CD4-positive, alpha-beta T cell treated with Interleukin-12 subunit alpha and Interleukin-12 subunit beta, for 1 hour (primary cell): ENCODE measurements at regions not wholly inside any gene's neighbourhood (a gene's known extent, or its start where the extent isn't known, plus 50 kb on each side); places are given as distances from the start of the nearest gene placed in this dataset.
"Not testable (repeated sequence)": the region's sequence is repeated elsewhere in the genome, so short reads cannot be mapped to it uniquely, and the experiment has no call there.

ENCODE experiments used
- DNase-seq: peaks from one replicate; pipeline ENCODE4 v3.0.0-alpha.2; 2020

DNA sequence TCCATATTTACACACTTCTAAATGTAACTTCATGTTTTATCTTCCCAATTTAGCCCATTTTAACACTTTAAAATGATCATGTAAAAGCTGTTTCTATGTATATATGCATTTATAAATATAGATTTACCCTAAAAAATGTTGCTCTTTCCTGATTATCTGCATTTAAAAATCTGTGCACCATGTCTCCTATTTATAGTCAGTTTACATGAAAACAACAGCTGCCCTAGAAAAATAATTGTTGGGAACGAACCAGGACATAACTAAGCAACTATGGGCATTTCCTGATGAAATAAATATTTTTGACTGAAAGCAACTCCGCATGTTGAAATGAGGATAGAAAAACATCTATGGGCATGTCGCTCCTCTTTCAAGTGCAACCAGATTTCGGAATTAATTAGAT lies 1368.2 kb downstream of the FAM181B start:
- DNase-seq, result no peak

DNA sequence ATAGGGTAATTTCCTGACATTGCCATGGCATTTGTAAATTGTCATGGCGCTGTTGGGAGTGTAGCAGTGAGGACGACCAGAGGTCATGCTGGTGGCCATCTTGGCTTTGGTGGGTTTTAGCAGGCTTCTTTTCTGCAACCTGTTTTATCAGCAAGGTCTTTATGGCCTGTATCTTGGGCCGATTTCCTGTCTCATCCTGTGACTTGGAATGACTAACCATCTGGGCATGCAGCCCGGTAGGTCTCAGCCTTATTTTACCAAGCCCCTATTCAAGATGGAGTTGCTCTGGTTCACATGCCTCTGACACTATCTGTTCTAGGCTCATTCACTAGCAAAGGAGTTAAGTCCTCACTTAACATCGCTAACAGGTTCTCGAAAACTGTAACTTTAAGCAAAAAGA lies 1374.2 kb downstream of the FAM181B start:
- no peak for DNase-seq

DNA sequence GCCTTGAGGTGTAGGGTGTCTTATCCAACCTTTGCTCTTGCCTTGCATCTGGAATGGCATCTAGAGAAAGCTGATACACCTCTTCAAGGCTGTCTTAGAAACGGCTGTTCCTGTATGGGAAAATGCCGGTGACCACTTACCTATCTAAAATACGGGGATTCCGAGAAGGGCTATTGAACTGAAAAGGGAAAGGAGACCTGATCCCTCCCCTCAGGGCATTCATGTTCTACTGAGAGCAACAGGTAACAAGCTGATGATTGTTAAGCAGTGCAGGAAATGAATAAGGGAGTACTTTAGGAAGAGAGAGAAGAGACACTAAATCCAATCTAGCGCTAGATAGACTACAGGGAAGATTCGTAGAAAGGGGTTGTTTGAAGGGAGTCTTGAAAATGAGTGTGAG lies 1388.1 kb downstream of the FAM181B start:
- no peak for DNase-seq

DNA sequence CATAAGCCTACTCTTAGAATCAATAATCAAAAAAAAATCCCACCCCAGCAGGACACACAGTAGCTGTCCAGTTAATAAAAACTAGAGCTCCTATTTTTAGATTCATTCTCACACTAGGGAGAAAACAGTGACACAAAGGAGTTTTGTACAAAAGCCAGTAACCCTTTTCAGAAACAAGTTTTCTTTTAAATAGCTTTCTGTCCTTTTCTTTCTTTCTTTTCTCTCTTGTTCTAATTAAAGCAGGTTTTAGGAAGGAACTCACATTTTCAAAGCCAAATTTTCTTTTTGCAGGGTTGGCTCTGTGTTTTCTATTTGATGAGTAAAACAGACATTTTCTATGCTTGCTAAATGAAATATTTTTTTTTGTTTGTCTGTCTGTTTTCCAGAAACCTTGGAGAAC lies 1390.7 kb downstream of the FAM181B start:
- DNase-seq, result no peak

DNA sequence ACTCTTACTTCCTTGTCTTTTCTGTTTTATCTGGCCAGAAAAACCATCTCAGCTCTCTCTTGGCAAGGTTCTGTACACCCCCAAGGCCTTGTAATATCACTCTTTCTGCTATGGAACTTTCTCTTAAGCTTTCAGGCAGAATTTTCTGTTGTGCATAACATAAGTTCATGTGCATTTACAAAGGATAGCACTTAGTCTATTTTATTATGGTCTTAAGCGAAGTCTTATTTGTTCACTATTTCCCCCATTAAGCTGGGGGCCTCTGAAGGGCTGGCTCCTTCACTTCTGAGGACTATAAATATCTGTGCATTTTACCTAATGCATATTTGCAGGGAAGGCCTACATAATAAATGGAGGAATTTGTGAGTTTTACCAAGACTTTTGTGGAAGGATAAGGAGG lies 1393.4 kb downstream of the FAM181B start:
- no peak for DNase-seq

DNA sequence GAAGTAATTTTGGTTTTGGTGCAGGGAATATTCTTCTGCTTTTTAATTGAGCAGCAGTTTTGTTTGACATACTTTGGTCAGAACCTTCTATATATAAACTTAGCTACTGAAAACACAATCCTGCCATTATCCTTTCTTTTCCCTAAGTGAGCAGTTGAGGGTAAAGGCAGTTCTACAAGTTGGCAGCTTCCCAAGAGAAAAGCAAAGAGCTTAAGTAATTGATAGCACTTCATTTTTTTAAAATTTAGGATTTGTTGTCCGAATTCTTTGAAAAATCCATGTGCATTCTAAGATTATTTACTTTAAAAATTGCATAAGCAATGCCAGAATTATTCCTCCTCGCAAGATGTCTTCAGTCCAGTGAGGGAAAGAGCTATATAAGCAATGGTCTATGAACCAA lies 1394.1 kb downstream of the FAM181B start:
- no peak for DNase-seq

DNA sequence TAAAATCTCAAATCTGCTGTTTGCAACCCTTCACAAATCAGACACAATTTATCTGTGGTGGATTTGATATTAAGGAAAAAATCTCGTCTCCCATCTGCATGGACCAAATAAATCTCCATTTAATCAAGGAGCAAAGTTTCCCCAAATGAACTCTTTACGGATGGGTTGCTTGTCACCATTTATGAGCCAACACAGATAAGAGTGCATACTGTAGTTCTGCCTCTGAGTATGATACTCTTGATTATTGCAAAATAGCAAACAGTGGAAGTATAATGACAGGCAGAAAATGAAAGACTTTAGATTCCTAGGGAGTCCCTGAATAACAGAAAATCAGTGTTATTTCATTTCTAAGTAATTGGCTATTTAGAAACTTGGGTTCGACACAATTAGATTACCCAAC lies 1395.9 kb downstream of the FAM181B start:
- DNase-seq, result no peak

DNA sequence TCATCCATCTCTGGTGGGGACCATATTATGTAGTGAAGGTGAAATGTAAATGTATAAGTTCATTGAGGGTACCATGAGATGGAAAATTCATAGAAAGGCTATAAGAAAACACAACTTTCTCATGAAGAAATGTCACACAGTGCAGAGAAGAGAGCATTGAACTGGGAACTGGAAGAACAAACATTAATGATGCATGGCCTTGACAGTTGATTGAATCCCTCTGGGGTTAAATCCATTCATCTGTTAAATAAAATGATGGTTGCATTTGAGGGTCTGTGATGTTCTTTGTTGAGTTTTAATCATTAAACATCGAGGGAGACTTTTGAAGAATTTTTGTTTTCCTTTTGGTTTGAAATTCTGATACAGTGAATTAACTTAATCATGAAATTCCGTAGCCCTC lies 1401.4 kb downstream of the FAM181B start:
- no peak for DNase-seq

DNA sequence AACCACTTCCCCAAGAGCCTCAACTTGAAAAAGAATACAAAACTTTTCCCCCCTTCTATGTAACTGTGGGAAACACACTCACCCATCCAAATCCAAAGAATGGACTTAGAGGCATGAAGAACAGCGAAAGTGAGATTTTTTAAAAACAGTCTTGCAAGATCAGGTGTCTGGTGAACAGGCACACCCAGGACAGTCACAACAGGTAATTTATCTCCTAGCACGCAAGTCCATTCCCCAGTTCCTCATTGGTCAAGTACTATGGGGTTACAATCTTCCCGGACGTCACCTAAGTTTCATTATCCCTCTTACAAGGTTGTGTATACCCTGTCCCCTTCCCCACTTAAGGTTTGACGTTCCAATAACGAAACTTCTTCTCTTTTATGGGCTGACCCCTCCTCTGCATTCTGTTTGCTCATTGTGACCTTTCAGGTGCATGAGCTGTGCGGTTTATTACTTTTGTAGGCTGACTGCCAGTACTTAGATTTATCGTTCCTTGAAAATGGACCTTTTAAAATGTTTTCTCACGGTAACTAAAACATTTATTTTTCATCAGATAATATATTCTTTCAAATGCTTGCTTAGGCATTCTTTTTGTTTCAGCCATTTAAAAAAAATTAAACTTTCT lies 1401.9 kb downstream of the FAM181B start:
- no peak for DNase-seq

DNA sequence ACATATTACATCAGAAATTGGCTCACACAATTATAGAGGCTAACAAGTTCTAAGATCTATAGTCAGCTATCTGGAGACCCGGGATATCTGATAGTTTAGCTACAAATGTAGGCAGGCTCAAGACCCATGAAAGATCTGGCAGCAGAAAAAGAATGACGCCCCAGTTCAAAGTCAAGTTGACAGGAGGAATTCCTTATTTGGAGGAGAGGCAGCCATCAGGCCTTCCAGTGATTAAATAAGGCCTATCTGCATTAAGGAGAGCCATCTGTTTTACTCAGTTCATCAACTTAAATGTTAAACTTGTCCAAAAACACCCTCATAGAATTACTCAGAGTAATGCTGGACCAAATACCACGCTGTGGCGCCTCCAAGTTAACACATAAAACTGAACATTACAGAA lies 1402.6 kb downstream of the FAM181B start:
- DNase-seq, result no peak

DNA sequence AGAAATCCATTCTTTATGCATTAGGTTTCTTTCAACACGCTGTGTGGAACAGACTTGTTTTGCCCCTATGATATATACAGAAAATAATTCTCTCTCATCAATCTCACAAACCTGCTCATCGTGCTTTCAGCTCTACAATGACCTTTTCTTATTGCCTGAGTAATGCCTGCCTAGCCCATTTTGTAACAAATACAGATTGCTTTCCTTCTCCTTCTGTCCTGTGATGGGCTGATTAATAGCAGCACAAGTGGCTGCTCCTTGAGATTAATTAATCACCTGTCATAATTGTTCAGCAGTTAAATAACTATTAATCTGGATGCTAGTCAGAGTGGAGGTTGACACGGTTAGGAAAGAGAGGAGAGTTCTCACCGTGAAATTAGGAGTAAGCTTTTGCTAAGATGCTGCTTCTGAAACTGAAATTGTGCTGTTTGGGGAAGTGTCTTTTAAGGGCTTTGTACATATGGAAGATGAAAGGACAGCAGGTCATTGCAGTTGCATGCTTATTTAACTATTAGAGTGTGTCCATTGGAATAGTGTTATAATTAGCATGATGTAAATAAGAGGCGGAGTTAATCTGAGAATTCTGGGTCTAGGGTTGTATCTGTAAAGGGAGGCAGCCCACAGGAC lies 1430.5 kb downstream of the FAM181B start:
- DNase-seq, result no peak

DNA sequence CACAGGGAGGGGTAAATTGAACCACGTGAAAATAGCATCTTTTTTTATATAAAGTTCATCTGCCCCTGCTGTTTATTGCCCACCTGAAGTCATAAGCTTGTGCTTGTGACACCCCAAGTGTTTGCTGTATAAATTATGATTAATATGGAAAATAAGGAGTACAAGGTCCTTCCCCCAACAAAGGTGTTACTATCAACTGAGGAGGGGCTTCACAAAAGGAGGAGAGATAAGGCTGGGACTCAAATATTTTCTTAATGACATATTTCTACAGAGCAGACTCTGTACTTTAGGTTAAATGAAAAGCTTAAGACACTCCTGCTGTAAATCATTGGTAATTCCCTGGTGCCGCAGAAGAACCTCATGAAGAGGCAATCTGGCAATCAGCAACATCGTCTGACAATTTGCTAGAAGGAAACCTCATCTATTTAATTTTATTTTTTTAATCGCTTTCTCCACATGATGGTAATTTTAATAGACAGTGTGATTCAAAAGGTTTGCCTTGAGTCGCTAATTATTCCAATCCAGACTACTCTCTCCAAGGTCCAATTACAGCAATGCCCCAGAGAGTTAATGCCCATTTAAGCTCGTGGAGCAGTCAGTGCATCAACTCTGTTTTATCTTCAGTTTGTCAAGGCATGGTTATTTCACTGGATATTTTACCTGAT lies 1432.4 kb downstream of the FAM181B start:
- no peak for DNase-seq

DNA sequence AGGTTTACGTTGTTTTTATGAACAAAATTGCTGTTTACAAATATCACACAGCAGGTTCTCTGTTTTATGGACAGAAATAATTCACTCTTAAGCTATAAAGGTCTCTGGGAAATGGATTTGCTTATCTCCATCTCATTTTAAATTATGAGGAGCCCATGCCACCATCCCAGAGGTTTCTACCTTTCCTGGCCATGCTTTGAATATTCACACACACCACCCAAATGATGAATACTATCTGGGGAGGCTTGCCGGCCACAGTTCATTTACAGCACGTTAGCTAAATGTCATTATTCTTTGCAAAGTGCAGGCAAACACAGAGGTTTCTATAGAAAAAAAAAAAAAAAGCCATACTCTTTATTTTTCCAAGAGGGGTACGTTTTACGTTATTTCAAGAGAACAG lies 1446.7 kb downstream of the FAM181B start:
- no peak for DNase-seq

DNA sequence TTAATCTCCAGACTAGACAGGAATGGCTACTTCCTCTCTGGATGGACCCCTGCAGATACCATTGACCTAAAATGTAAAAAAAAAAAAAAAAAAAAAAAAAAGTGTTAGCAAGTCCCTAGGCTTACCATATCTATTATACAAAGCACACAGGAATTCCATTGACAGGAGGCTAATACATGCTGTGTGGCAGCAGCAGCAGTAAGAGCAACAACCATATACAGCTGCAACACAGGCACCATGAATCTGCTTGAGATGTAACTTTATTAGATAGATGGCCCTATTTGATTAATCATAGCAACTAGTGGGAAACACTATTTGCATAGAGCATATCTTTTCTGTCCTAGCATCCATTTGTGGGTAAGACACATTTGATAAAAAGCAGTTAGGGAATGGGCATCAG lies 1447.1 kb downstream of the FAM181B start:
- DNase-seq, result no peak

DNA sequence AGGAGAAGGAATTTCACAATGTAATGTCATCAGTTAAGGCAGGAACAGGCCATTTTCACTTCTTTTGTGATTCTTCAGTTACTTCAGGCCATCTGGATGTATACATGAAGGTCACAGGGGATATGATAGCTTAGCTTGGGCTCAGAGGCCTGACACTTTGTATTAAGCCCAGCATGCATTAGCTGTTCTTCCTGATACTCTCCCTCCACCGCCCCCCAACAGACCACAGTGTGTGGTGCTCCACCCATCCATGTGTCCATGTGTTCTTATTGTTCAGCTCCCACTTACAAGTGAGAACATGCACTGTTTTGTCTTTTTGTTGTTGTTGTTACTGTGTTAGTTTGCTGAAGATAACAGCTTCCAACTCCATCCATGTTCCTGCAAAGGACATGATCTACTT lies 1453.4 kb downstream of the FAM181B start:
- DNase-seq, result not testable (repeated sequence)

DNA sequence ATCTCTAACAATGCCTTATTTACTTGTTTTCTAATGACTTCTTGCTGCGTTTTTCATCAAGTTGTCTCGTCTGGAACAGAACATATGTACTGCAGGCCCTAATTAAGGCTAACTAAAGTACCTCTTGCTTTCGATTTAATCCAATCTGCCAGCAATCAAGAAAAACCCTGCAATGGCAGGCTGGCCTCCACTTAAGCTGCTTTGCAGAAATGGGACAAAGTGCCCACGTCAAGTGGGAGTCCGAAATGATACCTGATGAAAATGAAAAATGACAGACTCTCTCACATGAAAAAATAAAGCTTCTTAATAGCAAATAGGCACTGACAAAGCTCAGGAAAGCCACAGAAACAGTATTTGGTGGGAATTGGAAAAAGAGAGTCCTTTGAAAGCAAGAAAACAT lies 1454.7 kb downstream of the FAM181B start:
- no peak for DNase-seq

DNA sequence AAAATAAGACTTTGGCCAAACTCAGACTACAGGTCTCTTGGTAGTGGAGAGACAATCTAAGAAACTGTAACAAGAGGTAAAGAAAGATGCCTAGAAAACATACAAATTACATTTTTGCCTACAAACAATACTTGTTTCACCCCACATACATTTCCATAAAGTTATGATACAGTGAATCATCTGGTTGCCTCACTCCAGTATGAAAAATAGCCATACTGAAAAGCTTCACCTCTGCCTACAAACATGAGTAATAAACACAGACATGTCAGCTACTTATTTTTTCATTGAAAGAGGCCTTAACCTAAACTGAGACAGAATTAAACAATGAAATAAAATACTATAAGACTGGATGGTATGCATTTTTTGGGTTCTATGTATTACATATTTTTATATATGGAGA lies 1463.0 kb downstream of the FAM181B start:
- DNase-seq, result no peak

DNA sequence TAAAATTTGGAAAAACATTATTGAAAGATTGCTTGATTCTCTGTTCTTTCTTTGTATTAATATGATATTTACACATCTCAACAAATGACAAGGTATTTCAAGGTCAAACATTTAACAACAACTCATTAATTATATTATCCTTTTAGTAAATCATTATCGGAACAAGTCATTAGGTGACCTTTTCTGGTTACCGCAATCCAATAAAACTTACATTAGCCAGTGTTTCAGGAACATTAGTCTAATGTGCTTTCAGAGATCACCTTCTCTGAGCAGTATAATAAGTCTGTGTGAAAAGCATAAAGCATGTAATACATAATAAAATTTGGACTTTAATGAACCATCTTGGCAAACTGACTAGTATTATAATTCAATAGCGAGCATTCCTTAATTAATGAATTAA lies 1466.4 kb downstream of the FAM181B start:
- DNase-seq, result no peak

DNA sequence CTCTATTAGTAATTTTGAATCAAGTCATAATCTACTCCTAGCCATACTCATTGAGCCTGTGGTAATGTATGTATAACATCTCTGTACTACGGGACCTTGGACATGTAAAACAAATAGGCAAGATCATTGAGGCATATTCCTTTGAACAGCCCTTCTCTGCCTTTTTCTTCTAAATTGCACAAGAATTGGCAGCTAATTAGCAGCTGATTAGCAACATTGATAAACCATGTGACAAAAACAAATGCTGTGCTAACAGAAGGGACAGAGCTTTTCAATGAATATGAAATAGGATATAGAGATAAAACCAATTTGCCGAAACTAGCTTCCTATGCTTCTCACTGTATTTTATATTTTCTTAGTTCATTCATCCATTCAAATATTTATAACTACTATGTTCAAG lies 1474.2 kb downstream of the FAM181B start:
- DNase-seq, result no peak

DNA sequence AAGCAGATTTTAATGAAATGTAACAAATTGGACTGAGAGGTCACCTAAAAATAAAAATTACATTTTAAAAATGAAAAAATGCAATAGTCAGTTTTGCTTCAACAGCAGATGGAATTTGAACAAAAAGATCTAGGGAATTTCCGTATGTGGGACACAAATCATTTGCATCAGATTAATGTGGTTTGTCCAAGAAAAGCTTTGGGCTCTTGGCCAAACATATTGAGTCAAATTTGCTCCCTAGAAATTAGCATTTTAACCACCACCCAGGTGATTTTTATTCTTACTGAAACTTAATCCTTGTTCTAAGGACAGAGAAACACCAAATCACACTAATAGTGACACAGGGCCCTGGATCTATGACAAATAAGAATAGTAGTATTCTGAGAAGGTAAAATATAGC lies 1477.8 kb downstream of the FAM181B start:
- no peak for DNase-seq

DNA sequence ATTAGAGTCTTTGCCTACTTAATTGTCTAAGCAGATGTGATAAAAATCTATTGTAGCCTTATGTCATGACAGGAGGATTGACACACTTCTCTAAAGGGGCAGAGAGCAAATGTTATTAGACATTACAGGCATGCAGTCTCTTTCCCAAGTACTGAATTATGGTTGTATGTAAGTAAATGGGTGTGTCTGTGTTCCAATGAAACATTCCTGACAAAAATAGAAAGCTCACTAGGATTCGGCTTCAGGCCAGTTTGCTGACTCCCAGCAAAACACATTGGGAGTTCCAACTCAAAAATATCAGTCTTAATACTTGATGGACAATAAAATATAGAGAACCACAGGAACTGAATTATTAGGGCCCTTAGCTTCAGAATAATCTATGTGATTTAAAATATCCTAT lies 1480.4 kb downstream of the FAM181B start:
- DNase-seq, result no peak

DNA sequence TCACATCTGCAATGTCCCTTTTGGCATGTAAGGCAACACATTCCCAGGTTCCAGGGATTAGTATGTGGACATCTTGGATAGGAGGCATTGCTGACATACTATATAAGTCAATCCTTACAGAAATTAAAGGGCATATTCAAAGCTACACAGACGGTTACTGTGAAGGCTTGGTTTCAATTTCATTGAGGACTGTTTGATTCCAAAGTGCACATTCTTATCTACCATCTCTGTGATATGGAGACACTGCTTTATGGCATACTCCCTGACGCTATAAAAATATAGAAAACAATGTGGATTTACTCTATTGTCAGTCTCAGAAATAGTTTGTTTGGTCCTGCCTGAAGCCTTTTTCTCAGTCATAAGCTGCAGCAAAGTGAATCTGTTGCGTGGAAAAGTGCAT lies 1486.7 kb downstream of the FAM181B start:
- no peak for DNase-seq

DNA sequence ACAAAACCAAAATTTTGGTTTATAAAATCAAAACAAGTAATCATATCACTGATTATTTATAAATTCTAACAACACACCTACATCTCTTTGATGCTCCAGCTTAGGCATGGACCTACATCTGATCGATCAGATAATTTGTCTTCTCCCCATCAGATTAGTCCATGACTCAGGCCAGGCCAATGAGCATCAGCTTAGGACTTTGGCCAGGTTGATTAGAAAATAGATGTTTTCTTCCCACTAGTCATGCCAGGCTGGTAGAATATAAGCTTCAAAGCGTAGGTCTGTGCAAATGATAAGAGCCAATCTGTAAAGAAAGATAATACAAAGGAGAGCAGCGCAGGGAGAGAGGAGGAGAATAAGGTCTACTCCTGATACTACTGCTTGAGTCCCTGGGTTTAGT lies 1487.9 kb downstream of the FAM181B start:
- DNase-seq, result no peak

DNA sequence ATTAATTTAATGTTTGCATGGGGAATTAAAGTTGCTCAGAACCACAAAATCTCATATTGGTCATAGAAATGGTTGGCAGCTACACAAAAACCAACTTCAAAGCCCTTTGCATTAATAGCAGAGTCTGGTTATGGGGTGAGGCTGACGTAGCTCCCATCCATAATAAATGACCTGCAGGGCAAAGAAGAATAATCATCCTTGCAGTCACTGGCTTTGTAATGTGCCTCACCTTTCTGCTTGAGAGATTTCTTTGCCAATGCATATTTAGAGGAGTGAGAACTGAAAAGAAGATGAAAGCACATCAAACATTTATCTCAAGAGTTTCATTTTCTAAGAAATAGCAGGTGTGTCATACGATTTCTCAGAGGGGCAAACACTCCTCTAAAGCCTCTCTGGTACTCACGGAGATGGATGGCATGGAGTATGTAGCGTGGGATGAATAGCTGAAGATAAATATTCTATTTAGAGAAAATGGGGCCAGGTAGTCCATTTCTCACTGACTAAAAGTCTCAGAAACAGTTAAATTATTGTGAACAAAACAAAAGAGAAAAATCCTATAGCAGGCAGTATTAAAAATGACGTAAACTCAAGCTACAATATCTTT lies 1491.9 kb downstream of the FAM181B start:
- DNase-seq, result no peak
